Liver (tissue), 3 donors: ENCODE measurements at regions not wholly inside any gene's neighbourhood (a gene's known extent, or its start where the extent isn't known, plus 50 kb on each side); places are given as distances from the start of the nearest gene placed in this dataset.

Source experiments
- CTCF ChIP-seq: fragments of 150-350 bp; IDR thresholded peaks from 2 replicates; pipeline ENCODE4 v1.5.1; 2017; ENCODE audit warnings: improper control_type of control experiment, low read depth, low read length; ENCODE audit not compliant: missing input control
- FOXA1 ChIP-seq: IDR thresholded peaks from 2 replicates; pipeline ENCODE4 v1.6.1; 2016; ENCODE audit warnings: antibody characterized with exemption
- HNF4G ChIP-seq: IDR thresholded peaks from 2 replicates; pipeline ENCODE4 v1.6.1; 2016; ENCODE audit warnings: antibody characterized with exemption
- MAX ChIP-seq: IDR thresholded peaks from 2 replicates; pipeline ENCODE4 v1.6.1; 2016; ENCODE audit warnings: antibody characterized with exemption
- RAD21 ChIP-seq, 2 donors: IDR thresholded peaks; 2 replicates each; pipeline ENCODE4 v1.6.1; 2016; ENCODE audit warnings: antibody characterized with exemption in 2 of 2, mild to moderate bottlenecking in 2 of 2
- REST ChIP-seq: IDR thresholded peaks from 2 replicates; pipeline ENCODE4 v1.6.1; 2016; ENCODE audit warnings: antibody characterized with exemption, mild to moderate bottlenecking
- YY1 ChIP-seq: IDR thresholded peaks from 2 replicates; pipeline ENCODE4 v1.6.1; 2016; ENCODE audit warnings: antibody characterized with exemption, mild to moderate bottlenecking
- donor health status: healthy.
- donor health status: healthy.

- no peak for TF ChIP-seq MAX
- no peak for TF ChIP-seq YY1
- TF ChIP-seq CTCF: no peak
- no peak for TF ChIP-seq REST
- no peak for TF ChIP-seq FOXA1
- TF ChIP-seq RAD21 (IDR thresholded peaks at IDR 0.05): no peak
- no peak for TF ChIP-seq HNF4G
These were observed 468.8 kb upstream of the CDIN1 start for GRCh38 chr15:36110659-36110993.
